GM21619 (cell line): ENCODE measurements at regions not wholly inside any gene's neighbourhood (a gene's known extent, or its start where the extent isn't known, plus 50 kb on each side); places are given as distances from the start of the nearest gene placed in this dataset.
"Not testable (repeated sequence)": the region's sequence is repeated elsewhere in the genome, so short reads cannot be mapped to it uniquely, and the experiment has no call there.

ENCODE experiments used
- ATAC-seq: cut with Tn5 transposase; IDR thresholded peaks from one replicate; pipeline ENCODE4 v1.9.1; 2021; ENCODE audit not compliant: unreplicated experiment

GRCh38 chr4:128536746-128537145, 249.1 kb upstream of the PGRMC2 start:
- ATAC-seq: no peak

DNA sequence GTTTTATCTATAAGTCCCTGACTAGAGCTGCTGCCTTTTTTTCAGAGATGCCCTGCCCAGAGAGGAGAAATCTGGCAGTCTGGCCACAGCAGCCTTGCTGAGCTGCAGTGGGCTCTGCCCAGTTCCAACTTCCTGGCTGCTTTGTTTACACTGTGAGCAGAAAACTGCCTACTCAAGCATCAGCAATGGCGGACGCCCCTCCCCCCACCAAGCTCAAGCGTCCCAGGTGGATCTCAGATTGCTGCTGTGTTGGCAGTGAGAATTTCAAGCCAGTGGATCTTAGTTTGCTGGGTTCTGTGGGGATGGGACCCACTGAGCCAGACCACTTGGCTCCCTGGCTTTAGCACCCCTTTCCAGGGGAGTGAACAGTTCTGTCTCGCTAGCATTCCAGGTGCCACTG, 247.9 kb upstream of the PGRMC2 start:
- ATAC-seq: not testable (repeated sequence)

DNA sequence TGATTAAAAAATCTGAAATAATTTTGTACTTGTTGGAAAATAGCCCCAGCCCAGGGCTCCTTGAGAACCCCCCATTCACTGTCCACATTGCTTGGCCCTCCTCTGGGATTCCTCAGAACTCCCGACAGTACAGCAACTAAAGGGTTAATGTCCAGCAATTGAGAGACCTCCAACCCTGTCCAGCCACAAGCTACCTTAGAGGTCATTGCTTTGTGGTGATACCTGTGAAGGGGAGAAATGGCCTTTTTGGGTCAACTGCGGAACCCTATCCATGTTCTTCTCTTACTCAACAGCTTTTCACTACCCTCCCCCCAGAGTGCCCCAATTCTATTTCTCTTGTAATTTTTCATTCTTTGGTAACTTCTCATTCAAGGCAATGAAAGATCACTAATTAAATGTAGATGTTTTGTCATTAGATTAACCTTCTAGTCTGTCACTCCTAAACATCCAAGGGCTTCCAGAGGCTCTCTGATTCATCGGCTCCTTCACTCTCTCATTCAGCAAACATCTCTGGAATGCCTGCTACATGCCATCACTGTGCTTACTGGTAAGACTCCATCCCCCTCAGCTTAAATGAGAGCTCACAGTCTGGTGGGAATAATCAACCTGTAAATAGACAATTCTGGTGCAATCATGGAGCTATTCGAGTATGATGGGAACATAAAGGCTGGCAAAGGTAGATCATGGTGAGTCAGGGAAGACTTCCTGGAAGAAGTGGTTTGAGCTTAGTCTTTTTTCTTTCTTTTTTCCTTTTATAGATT, 241.4 kb upstream of the PGRMC2 start:
- ATAC-seq: no peak

DNA sequence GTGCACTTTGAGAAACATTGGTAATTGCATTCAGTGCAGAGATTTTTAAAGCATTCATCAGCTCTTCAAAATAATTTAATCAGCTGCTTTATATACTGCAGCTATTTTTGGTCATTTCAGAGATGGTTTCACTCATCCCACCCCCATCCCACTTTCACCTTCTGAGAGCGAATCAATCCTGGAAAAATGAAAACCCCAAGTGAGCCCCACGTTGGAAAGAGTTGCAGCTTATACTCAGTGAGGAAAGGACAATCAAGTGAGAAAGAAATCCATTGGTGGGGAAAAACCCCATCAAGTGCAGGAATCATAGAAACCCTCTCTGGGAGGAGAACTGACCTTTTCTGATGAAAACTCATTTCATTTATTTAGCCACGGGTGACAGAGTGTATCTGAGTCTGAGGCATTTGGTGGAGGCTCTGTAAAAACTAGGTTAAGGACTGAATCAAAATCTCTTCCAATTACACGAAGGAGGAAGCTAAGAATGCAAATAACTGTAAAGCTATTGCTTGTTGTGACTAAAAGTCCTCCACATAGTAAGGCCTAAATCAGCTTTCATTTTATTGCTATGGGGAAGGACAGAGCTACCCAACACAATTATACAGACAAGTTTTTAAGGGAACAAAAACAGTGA, 240.4 kb upstream of the PGRMC2 start:
- ATAC-seq: no peak

DNA sequence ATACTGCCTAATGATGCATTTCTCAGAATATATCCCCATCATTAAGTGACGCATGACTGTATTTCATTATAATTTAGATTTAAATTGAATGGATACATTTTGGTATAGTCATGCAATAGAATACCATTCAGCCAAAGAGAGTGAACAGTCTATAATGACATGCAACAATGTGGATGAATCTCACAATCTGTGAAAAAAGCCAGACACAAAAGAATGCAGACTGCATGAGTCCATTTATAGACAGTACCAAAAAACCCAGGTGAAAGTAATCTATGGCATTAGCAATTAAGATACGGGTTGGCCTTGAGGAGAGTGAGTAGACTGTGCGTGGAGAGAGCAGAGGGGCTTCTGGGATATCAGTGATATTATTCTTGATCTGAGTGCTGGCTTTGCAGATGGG, 239.7 kb upstream of the PGRMC2 start:
- ATAC-seq: no peak

DNA sequence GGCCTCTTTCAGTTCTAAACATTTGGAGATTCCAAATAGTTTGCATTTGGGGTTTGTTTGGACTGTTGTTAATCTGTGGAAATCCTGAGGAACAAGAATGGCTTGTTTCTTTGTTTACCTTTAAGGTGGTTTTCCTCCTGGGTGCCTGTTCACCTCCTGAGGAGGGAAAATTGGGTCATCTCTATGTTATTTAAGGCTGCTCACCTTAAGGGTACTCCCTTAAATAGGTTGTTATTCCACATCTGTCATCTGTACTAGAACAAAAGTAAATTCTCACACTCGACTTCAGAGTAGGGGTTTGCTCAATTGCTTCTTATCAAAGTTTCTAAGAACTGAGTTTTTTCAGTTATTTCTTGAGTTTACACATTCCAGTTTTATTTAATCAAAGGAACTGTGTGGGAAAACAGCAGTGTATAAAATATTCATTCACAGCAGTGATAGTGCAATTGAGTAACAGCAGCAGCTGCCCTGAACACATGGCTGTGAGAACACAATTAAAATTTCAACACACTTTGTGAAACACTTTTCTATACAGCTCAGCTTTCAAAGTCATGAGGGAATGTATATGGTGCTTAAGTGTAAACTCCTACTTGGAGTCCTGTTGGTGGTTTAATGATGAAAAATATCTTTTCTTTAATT, 238.5 kb upstream of the PGRMC2 start:
- ATAC-seq: no peak

- ATAC-seq: no peak
These were observed 237.8 kb upstream of the PGRMC2 start for GRCh38 chr4:128525387-128525786.

- no peak for ATAC-seq
These were observed 236.7 kb upstream of the PGRMC2 start for GRCh38 chr4:128524311-128524710.

- no peak for ATAC-seq
These were observed 234.1 kb upstream of the PGRMC2 start for GRCh38 chr4:128521648-128522111.

GRCh38 chr4:128521156-128521555, 233.5 kb upstream of the PGRMC2 start:
- ATAC-seq: no peak

GRCh38 chr4:128519163-128519830, 231.7 kb upstream of the PGRMC2 start:
- ATAC-seq: no peak

GRCh38 chr4:128517739-128518510, 230.3 kb upstream of the PGRMC2 start:
- peak; percentile 93 for ATAC-seq

DNA sequence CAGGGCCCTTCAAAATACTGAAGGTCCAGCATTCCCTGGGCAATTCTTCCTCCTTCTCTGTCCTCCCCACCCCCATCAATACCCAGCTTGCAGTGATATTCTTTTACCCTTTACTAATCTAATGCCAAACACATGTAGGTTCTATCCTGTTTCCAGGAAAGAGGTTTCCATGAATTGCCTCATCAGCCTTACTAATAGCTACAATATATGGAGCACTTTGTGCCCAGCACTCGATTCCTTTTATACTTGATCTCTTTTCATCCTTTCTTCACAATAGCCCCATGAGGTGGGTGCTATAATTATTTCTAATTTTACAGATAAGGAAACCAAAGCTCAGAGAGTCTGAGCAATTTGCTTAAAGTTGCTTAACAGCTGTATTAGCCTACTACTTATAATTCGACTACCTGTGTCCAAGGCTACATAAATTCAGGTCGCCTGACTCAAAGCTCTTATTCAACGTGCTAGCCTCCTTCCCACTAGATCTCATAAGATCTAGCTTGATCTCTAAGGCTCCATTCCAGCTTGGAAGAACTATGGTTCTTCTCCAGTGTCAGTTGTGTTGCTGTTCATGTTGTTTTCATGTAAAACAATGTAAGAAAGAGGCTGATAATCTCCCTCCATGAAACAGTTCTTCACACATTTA, 229.6 kb upstream of the PGRMC2 start:
- ATAC-seq: no peak

DNA sequence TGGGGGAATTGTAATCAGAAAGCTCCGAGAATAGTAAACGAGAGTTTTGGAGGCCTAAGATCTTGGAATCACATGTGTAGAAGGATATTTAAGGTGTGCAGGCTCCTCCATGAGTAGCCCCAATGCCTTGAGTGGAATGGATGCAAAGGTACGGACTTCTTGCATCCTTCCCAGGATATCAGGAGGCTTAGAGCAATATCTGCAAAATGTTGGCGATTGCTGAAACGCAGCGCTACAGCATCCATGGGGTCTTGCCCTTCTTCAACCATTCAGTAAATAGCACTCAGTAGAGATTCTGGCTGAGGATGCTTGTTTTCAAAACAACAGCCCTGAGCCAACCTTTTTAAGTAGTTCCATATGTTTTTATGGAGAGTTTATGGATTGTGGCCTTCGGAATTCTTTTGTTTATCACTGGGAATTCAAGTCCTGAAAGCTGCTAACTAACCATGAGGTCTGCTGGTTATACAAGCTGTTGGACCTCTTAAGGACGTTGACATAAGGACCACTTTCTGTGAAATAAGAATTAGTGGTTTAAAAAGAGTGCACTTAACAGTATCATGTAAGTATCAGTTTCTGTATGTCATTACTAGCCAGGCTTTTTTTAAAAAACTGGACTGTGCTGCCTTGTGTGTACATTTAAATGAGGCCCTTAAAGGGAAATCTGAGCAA, 228.8 kb upstream of the PGRMC2 start:
- peak; percentile 56 for ATAC-seq

GRCh38 chr4:128513664-128514484, 226.3 kb upstream of the PGRMC2 start:
- no peak for ATAC-seq

DNA sequence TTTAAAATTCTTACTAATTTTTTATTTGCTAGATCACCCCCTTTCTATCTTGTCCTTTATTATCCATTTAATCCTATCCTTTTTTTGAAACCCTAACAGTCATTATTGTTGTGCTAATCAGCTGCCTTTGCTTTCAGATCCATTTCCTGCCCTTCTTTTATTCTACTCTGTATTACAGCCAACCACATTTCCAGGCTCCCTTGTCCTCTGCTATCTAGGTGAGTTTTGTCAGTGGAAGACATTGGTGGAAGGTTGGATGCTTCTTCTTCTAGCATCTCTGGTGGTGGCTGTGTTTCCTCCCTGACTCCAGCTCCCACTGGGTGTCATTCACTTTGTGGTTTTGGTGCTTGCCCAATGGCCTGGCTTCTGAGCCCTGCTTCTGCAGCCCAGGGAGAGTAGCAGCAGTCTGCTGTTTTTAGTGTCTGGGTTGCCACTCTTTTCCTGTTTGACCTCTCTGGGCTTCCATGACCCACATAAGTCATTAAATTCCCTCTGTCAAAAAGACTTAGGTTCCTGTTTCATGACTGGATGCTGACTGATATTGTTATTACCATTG, 225.2 kb upstream of the PGRMC2 start:
- ATAC-seq: no peak

DNA sequence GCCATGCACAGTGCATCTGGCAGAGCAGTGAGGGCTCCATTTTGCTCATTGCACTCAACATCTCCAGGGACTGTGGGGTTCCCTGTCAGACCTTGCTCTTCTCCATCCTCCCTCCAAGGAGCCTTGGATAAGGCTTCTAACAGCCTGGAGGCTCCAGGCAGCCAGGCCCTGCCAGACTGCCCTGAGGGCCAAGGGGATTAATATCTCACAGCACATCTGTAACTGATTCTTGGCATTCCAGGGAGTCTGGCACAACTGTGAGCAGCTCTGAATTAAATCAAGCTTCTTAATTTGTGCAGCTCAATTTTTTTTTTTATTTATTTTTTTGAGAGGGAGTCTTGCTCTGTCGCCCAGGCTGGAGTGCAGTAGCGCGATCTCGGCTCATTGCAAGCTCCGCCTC, 224.5 kb upstream of the PGRMC2 start:
- no peak for ATAC-seq

DNA sequence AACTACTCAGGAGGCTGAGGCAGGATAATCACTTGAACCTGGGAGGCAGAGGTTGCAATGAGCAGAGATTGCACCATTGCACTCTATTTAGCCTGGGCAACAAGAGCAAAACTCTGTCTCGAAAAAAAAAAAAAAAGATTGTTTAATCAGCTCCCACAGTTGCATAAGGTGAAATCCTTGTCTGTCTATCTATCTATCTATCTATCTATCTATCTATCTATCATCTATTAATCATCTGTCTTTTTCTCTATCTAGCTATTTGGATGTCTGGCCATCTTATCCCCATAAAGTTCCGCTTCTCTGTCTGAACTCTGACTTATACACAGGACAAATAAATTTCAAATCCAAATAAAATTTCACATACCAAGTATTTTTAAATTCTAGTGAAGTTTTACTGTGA, 223.2 kb upstream of the PGRMC2 start:
- ATAC-seq: no peak
